HG03342 (cell line): ENCODE measurements at regions not wholly inside any gene's neighbourhood (a gene's known extent, or its start where the extent isn't known, plus 50 kb on each side); places are given as distances from the start of the nearest gene placed in this dataset.

ENCODE experiments used
- ATAC-seq: cut with Tn5 transposase; IDR thresholded peaks from one replicate; pipeline ENCODE4 v1.9.1; 2021; ENCODE audit warnings: mild to moderate bottlenecking, moderate library complexity; ENCODE audit not compliant: unreplicated experiment

DNA sequence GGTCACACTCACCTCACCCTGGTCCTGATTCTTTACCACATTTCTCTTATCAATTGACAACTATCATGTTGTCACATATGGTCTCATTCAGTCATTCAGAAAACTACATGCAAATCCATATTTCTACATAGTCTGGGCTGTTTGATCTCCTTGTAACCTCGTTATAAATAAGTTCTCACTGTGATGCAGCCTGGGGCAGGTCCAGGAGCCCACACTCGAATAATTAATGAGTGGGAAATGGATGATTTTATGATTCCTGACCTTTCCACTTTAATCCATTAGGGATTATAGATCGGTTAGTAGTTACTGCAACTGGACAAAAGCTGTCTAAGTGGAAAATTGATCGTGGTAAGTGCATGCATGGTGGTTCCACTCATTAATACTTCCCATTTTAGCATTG is 636.3 kb upstream of the TENM4 start:
- ATAC-seq = no peak

DNA sequence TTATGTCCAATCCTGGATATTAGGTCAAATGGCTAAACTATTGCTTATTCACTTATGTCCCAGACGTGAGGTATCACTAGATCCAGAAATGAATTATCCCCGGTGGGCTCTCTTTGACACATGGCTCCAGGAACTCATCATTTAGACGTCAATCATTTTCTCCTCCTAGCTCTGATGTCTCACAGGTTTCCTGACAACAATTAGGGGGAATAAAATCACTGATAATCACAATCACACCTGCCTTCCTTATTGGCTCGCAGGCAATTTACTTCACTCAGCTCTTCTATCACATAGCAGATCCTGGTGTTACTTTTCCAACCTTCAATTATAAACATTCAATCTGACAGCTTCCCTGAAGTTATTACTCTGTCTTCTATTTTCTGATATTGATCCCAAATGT is 634.0 kb upstream of the TENM4 start:
- no peak for ATAC-seq

DNA sequence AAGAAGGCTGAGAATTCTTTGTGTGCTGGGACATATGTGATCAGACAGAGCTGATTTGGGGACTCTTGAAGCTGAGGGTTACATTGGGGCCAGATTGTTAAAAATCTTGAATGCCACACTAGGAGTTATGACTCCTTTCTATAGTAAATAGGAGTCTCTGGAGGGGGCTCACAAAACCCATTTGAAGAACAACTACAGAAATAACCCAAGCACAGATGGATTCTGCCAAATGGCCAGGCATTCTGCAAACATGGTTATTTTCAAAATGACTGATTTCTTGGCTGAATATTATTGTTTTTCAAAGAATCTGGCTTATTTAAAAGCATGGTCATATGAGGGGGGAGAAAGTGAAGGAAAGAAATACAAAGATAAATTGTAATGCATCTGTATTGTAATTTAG is 625.5 kb upstream of the TENM4 start:
- no peak for ATAC-seq

DNA sequence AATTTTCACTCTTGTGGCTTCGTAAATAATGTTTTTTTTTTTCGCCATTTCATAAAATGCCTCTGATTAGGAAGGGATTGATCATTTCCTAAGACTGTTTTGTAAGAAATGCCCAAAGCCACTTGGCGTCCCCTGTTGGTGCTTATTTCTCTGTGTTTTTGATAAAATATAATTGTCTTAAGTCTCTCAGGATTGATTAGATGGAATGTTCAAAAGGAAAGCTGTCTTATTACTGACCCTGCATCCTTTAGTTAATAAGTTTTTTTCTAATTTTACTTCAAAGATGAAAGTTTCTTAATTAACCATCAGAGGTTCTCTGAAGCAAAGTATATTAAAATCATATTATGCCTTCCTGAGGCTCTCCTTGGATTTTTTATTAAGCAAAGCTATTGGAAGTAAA is 624.3 kb upstream of the TENM4 start:
- ATAC-seq = no peak

DNA sequence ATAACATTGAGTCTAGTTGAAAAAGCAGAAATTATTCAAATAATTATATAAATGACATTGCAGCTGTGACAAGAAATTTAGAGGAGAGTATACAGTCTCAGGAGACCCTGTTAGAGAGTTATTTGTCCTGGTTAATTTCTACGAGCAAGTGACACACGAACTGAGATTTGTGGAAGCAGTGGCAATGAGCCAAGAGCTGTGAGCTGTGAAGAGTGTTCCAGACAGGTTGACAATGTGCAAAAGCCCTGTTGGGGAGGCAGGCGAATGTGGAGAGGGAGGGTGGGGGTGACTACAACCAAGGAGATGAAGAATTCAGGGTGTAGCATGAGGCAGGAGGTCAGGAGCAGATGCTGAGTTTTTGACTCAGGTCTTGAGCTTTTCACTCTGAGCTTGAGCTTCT is 620.2 kb upstream of the TENM4 start:
- no peak for ATAC-seq

DNA sequence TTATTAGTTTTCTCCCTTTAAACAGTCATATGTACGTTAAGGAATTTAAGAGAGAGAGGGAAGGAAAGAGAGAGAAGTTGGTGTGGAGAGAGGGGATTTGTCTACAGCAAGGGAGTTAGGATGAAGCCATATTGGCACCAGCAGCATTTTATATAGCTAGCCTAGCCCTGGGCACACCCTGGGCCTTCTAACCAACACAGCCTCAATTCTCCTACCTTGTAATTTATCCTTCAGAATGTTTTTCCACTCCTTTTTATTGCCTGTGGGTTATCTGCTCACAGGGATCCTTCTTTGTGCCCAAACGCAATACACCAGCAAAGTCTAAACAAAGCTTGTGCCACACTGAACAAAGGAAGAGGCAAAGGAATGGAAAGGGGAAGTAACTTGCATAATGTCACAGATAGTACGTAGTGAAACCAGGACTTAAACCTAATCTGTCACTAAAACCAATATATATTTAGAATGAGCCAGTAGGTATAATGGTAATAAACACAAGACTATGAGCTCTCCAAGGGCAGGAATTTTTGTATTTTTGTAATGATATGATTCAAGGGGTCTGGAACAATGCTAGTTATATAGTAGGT is 613.8 kb upstream of the TENM4 start:
- no peak for ATAC-seq

DNA sequence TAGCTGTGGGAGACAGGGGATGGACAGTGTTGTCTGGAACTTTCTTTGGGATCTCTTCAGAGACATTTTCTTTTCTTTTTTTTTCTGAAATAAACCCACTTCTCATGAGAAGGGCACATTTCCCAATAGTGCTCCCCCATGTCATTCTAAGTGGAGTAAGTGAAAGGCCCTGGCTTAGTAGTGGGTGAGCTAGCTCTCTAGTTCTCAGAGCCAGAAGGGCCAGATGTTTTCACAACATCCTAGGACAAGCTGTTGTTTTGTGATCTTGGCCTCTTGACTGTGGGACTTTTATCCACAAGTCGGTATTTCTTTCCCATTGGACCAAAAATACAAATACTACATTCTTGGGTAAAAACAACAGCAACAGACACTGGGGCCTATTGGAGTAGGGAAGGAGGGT is 607.7 kb upstream of the TENM4 start:
- ATAC-seq = no peak

DNA sequence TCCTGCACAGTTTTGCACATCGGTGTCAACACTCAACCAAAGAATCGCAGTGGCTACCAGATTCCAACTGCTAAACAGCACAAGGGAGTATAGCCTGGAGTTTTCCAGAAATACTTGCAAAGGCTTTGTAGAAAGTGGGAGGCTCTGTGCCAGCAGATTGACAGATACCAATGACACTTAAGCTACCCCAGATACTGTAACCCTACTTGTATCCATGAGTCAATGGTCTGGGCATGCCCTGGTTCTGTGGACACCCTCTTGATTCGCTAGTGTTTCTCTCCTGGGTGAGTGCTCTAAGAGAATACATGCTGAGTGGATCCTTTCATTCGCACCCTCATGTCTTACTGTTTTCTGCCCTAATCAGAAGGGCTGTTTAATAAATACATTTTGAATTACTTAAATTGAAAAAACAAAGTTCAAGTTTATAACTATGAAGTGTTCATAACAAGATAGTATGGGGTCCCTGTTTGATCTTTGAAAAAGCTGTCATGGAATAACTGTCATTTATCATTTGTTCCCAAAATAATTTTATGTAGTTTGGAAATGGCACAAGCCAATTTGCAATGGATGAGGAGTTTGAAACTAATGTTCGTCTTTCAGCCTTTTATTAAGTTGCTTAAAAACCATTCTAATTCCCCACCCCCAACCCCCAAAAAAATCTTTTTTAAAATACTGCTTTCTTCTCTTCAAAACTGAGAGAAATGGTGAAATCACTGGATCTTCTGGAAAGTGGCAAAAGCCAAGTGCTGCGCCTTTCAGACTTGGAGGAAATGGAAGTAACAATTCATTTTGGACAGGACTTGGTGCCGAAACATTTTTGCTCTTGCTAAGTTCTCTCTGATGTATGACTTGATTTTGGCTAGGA is 600.5 kb upstream of the TENM4 start:
- no peak for ATAC-seq

DNA sequence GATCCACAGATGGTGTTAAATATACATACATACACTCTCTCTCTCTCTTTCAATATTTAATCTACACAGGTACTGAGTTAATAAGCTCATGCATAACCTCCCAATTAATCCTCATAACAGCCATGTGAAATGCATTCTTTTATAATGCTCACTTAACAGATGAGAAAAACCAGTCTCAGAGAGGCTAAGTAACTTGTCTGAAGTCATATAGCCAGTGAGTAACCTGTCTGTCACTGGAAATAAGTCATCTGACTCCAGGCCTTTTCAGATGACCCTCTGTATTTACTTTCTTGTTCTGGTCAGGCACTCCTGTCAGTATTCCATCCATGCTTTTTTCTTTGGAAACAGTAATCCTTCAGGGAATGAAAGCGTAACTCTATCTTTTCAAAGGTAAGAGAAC is 594.0 kb upstream of the TENM4 start:
- no peak for ATAC-seq

DNA sequence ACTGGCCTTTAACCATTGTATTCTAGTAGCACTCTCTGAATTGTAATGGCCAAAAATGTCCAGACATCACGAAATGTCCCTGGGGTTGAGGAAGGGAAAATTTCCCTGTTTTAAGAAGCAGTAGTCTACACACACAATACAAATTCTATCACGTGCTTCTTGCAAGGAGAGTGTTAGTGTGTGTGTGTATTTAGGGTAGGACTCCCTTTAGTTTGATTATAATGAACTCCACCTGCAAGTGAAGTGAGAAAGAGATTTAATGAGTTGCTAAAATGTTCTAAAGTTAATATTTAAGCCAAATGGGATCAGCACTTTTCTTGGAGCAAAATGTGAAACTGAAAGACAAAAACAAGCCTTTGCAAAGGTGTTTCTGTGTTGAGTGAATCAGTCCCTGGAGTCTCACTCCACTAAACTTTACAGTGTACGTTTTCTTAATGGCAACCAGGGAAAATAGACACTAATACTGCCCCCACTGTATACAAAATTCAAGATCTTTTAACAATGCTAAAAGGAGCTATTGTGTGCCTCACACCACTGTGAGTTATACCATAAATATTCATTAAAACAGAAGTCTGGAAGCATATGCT is 590.3 kb upstream of the TENM4 start:
- no peak for ATAC-seq

DNA sequence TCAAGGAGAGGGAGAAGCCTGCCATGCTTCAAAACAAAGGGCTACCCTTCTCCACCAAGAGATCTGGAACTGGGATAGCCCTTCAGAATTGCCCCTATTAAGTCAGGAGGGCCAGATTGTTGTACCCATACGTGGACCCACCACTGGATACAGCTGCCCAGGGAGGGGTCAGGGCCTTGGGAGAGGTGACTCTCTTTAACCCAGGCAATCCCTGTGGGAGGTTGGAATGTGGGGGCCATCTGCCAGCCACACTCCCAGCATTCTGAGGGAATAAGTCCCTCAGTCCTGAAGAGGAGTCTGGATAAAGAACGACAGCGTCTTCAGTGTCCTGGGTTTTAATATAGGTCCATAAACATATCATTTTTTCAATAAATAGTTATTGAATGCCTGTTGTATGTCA is 588.2 kb upstream of the TENM4 start:
- ATAC-seq = no peak

DNA sequence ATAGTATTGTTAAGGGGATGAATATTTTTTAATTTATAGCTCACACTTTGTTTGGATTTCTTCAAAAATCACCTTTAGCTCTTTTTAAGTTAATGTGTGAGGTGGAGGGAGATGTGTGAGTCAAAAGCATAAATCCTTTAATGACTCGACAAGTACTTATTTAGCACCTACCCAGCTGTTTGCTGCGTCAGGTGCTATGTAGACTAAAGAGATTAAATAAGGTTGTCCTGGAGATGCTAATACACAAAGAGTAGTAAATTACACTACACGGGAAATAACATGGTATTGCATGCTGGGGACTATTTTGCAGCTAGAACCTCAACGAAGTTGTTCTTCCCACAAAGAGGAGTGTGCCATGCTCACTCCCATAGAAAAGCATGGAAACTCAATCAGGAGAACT is 583.3 kb upstream of the TENM4 start:
- ATAC-seq = no peak

DNA sequence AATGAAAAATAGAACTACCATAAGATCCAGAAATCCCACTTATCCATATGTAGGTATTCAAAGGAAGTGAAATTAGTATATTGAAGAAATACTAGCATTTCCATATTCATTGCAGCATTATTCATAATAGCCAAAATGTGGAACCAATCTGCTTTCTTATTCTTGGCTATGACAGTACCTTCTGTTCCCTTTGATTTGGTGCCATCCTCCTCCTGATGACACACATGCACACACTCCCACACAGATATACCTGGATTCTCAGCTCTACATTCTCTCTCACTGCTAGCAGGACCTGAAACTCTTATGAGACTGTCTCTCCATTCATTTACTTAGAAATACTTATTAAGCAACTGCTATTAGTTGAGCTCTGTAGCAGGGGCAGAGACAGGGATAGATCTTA is 582.6 kb upstream of the TENM4 start:
- ATAC-seq = no peak

DNA sequence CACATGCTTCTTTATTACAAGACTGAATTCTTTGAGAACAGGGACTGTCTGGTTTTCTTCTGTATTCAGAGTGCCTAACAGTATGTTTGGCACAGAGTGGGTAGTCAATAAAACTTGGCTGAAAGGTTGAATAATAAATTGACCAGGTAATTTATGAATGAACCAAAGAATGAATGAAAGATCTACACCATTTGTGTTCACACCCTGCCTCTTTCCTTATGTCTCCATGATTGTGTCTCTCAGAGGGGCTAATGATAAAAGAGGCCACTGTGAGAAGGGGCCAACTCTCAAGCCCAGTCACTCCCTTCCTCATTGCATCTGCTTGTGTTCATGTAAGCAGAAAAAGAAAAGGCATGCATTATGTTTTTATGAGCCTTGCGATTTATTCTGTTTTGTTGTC is 569.7 kb upstream of the TENM4 start:
- no peak for ATAC-seq

DNA sequence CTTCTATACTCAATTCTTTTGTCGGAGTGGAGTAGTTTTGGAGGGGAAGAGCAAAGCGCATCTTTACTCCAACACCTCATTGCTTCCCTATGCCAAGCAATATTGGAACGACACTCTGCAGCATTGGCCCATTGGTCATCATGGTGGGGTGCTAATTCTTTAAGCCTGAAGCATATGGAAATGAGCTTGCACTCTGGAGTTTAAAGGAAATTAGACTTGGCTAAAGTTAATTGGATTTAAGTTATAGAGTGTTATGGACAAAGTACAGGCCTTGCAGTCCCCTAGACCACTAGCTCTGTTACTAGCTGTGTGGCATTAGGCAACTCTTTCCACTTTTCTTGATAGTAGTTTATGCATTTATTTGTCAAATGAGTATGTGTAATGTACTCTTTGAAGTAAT is 568.3 kb upstream of the TENM4 start:
- ATAC-seq = no peak

DNA sequence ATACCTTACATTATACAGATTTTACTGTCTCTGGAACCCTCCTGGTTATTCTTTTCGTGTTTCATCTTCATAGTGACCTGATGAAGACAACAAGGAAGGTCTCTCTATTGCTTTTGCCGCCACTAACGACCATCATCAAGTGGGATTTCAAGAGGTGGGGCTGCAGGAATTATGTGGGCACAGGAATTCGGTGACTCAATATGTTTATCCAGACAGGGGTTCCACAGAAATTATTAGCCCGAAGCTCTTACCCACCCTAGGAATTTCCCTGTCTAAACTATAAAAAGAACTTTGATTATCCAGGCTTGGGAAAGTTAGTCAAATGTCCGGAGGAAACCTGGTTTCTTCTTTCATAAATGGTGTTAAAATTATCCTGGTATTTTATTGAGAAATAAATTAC is 566.8 kb upstream of the TENM4 start:
- ATAC-seq = no peak

DNA sequence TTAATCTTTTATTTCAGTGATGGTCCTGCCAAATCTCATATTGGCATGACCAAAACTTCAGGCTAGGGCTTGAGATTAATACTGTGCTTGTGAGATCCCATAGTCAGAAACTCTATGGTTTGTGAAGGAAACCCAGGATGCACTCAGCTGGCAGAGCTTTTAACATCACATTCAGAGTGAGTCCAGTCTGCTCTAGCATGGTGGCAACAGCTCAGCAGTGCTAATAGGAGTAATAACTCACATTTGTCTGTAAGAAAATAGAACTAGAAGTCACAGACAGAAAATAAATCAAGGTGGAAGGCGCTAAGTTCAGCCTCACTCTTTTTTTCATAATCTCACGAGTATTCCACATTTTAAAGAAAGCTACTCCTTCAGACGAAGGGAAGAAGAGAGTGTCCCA is 549.3 kb upstream of the TENM4 start:
- no peak for ATAC-seq

DNA sequence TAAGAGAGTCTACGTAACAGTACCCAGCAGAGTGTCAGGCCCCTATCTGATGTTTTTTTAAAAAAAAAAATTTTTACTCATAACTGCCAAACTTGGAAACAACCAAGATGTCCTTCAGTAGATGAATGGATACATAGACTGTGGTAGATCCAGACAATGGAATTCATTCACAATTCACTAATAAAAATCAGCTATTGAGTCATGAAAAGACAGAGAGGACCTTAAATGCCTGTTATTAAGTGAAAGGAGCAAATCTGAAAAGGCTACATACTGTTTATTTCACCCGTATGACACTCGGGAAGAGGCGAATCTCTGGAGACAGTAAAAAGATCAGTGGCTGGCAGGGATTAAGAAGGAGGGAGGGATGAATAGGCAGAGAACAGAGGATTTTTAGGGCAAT is 541.4 kb upstream of the TENM4 start:
- ATAC-seq = no peak

DNA sequence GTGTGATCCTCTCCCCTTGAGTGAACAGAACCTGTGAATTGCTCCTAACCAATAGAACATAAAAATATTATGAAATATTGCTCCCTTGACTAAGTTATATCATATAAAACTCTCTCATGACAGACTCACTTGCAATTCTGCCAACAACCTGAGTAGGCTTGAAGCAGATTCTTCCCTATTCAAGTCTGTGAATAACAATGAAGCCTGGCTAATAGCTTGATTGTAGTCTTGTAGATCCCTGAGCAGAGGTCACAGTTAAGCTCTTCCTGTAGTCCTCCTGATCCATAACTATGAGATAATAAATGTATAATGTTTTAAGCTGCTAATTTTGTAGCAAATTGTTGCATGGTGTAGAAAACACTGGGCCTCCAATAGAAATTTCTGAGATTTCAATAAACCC is 540.1 kb upstream of the TENM4 start:
- ATAC-seq = no peak

DNA sequence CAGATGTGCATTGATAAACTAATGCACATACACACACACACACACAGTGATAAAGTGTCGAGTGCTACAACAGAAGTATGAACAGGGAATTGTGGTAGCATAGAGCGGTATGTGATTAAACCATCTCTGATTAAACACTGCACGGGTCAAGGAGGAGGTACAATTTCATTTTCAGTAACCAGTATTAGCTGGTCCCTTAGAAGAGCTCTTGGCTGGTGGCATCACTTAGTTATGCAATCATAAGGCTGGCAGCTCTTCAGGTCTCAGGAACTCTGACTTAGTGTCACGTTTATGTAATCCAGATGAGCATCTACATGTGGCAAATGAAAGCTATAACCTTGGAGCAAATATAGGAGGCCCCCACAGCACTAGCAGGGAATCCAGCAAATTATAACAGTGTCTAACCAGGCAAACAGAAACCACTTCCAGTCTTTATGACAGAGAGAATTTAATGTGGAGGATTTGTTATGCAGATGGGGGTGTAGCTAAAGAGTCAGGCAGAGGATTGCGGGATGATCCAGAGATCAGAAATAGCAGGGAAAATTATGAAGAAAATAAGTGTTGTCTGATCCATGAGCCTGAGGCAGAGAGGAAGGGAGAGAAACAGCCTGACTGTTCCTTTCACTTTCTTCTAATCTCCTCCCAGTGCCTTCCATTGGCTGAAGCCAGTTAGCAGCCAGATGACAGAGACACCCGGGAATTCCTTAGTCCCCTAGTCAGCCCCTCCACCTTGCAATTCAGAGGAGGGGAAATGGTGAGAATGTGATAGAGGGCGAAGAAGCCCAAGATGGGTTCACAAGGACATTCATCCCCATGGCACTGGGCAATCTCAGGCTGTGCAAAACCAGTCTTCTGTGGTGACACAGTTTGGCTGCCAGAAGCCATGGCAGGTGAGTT is 533.1 kb upstream of the TENM4 start:
- ATAC-seq = no peak

DNA sequence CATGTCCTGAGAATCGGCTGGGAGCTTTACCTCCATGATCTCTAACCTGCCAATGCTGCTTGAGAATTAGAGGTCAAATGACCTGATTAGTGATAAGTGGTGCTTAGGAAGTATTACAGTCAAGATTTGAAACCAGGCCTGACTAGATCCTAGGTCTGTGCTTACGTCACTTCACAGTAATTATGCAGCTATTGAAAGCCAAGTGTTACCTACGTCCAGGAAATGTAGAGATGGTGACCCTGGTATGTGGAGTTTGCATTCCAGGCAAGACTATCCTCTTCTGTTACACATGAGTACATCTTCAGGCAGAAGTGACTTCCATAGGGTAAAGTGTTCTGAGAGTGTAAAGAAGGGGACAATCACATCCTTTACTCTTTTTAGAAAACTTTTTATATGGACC is 530.4 kb upstream of the TENM4 start:
- ATAC-seq = no peak
